ENCODE measurements at regions not wholly inside any gene's neighbourhood (a gene's known extent, or its start where the extent isn't known, plus 50 kb on each side); places are given as distances from the start of the nearest gene placed in this dataset.

DNA sequence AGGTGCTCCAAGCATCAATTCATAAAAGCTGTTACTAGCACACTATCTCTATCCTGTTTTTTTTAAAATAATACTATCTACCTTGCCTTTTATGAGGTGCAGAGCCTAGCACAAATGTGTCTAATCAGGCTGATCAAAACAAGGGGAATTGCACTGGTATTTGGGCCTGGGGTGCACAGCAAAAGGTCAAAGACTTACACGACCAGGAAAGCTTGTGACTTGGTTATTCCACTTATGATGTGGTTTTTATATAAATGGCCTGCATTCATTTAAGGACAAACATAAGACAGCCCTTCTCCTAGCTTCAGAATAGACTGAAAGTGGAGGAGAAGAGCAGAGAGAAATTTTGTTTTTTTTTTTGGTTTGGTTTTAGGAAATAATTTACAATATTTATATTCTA lies 98.4 kb upstream of the SGIP1 start:
- Histone ChIP-seq H3K4me1 (no peaks in the 10 kb centered on the region), H3K4me3 (no peak overlapping the region), H3K36me3 (no peaks in the 10 kb centered on the region), H3K9me3 (peaks cover 0 to 11% (median 4%) of the 10 kb centered on the region in 4 donors), H3K27me3 (no peaks in the 10 kb centered on the region), H3K27ac (no peak overlapping the region)
- WGBS, 2 donors, result 68 to 85% methylated on average over 1 of the region's 1 CpG
- intact Hi-C loops (cut with DNase I), result no loop called here
- TF ChIP-seq POLR2A (IDR thresholded peaks at IDR 0.05), result no peak
- DNase-seq, result no peak

DNA sequence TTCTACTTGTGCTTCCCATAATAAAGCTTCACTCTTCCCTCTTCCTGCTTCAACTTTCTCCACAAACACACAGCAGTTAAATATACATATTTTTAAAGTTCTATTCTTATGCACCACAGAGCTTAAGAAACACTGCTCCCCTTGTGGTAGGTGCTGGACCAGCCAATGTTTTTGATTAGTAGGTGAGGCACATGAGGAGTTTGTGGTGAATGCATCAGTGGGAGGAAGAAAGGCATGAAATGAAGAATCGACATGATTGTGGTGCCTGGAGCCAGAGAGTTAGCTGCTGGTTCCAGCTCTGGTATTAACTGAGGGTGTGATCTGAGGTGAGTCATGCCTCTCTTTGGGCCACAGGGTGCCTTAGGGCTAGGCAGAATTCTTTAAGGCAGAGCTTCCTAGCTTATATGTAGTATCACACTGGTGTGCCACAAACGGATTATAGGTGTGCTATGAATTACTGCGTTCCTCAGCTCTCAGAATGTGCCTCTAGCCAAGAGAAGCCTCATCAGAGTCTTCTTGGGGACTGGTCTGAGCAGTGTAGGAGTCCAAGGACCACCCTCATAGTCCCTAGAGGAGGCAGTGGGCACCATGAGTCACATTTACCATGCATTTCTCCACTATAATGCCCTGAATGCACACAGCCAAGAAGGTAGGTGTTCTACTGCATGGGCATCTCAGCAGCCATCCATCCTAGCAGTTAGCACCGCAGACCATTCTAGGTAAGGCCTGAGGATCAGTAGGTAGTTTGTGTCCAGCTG lies 97.4 kb upstream of the SGIP1 start:
- no peak for DNase-seq
- H3K4me3 ChIP-seq, result no peak overlapping the region
- H3K4me1 ChIP-seq, result no peaks in the 10 kb centered on the region
- H3K36me3 ChIP-seq, result no peaks in the 10 kb centered on the region
- WGBS, 2 donors, result 79 to 83% methylated on average over 4 of the region's 4 CpGs
- TF ChIP-seq POLR2AphosphoS5 (IDR thresholded peaks at IDR 0.05), result no peak
- TF ChIP-seq POLR2A (IDR thresholded peaks at IDR 0.05), result no peak
- no peak overlapping the region for H3K27ac ChIP-seq
- H3K27me3 ChIP-seq, result no peaks in the 10 kb centered on the region
- peaks cover 0 to 2% (median under 1%) of the 10 kb centered on the region in 4 donors for H3K9me3 ChIP-seq
- intact Hi-C loops (cut with DNase I), result no loop called here

DNA sequence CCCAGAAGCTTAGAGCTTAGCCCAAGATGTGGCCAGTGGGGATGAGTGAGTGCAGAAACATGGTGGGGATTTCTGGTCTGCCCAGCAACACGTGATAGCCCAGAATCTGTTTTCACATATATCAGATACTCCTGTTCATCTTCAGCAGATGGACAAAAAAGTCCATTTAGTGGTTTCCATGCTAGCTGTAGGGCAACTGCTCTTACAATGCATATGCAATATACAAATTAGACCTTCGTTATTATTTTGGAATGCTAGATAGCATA lies 96.9 kb upstream of the SGIP1 start:
- H3K36me3 ChIP-seq, result no peaks in the 10 kb centered on the region
- intact Hi-C loops (cut with DNase I), result no loop called here
- H3K9me3 ChIP-seq, result no peaks in the 10 kb centered on the region
- TF ChIP-seq EP300 (IDR thresholded peaks at IDR 0.05), result no peak
- TF ChIP-seq POLR2AphosphoS5 (IDR thresholded peaks at IDR 0.05), result no peak
- TF ChIP-seq POLR2A (IDR thresholded peaks at IDR 0.05), result no peak
- TF ChIP-seq, protein P1, sequence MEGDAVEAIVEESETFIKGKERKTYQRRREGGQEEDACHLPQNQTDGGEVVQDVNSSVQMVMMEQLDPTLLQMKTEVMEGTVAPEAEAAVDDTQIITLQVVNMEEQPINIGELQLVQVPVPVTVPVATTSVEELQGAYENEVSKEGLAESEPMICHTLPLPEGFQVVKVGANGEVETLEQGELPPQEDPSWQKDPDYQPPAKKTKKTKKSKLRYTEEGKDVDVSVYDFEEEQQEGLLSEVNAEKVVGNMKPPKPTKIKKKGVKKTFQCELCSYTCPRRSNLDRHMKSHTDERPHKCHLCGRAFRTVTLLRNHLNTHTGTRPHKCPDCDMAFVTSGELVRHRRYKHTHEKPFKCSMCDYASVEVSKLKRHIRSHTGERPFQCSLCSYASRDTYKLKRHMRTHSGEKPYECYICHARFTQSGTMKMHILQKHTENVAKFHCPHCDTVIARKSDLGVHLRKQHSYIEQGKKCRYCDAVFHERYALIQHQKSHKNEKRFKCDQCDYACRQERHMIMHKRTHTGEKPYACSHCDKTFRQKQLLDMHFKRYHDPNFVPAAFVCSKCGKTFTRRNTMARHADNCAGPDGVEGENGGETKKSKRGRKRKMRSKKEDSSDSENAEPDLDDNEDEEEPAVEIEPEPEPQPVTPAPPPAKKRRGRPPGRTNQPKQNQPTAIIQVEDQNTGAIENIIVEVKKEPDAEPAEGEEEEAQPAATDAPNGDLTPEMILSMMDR (IDR thresholded peaks at IDR 0.05), result no peak
- no peak overlapping the region for H3K27ac ChIP-seq
- 56 to 82% methylated on average over 2 of the region's 2 CpGs for WGBS, 2 donors
- no peaks in the 10 kb centered on the region for H3K4me1 ChIP-seq
- DNase-seq, result no peak
- H3K4me3 ChIP-seq, result no peak overlapping the region
- no peaks in the 10 kb centered on the region for H3K27me3 ChIP-seq

DNA sequence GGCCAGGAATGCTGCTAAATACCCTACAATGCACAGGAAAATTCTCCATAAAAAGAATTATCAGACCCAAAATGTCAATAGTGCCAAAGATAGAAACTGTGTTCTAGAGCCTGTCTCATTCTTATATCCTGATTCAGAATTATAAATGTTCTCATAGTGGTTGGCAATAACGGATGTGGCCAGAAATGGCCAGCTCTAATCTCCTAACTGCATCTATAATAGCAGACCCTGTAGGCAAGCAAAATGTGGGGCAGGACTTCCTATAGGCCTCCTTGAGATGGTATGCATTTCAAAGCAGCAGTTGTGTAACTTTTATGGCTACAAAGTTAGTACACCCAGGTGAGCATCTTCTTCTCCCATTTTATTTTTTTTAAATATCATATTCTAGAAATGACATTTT lies 95.9 kb upstream of the SGIP1 start:
- TF ChIP-seq, protein P1 (IDR thresholded peaks at IDR 0.05), result no peak
- no peak for TF ChIP-seq EP300 (IDR thresholded peaks at IDR 0.05)
- no peak for TF ChIP-seq POLR2A (IDR thresholded peaks at IDR 0.05)
- no peak for TF ChIP-seq POLR2AphosphoS5 (IDR thresholded peaks at IDR 0.05)
- DNase-seq, result no peak
- Histone ChIP-seq H3K36me3 (no peaks in the 10 kb centered on the region), H3K4me3 (no peak overlapping the region), H3K27me3 (no peaks in the 10 kb centered on the region), H3K4me1 (no peaks in the 10 kb centered on the region), H3K27ac (no peak overlapping the region), H3K9me3 (no peaks in the 10 kb centered on the region)
- WGBS, 2 donors, result 83 to 93% methylated on average over 1 of the region's 1 CpG
- intact Hi-C loops (cut with DNase I), result no loop called here

DNA sequence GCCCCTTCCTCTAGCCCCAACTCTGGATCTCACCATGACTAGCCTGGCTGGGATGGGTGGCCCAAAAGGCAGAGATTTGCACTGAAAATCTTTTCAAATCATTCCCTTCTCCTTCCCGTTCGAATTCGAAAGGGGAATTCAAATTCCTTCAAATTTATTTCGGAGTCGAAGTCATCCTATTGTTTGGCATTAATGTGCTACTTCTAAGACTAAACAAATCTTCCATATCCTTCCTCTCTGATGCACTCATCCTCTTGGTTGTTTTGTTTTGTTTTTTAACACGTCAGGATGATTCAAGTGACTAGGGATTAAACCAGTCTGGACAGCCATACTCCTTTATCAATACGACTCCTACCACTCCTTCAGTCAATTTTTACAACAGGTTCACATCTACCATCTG lies 95.5 kb upstream of the SGIP1 start:
- Histone ChIP-seq H3K4me1 (no peaks in the 10 kb centered on the region), H3K27ac (peak overlapping the region in 1 of 4 donors; percentile 19), H3K27me3 (no peaks in the 10 kb centered on the region), H3K36me3 (no peaks in the 10 kb centered on the region), H3K9me3 (no peaks in the 10 kb centered on the region), H3K4me3 (no peak overlapping the region)
- TF ChIP-seq POLR2A (IDR thresholded peaks at IDR 0.05) (no peak), POLR2AphosphoS5 (IDR thresholded peaks at IDR 0.05) (no peak), EP300 (IDR thresholded peaks at IDR 0.05) (no peak)
- TF ChIP-seq, protein P1 (IDR thresholded peaks at IDR 0.05), result no peak
- no peak for DNase-seq
- WGBS, 2 donors, result 88% methylated on average over 7 of the region's 7 CpGs
- intact Hi-C loops (cut with DNase I), result no loop called here

Measured in sigmoid colon (tissue), 6 donors.